ENCODE measurements at regions not wholly inside any gene's neighbourhood (a gene's known extent, or its start where the extent isn't known, plus 50 kb on each side); places are given as distances from the start of the nearest gene placed in this dataset.

- no peaks in the 10 kb centered on the region for H3K4me1 ChIP-seq
- peak; percentile 57 for DNase-seq
- no peak overlapping the region for H3K27ac ChIP-seq
- intact Hi-C loops (cut with DNase I; ENCODE audit: low total_unique reads), result no loop called here
- H3K36me3 ChIP-seq, result no peaks in the 10 kb centered on the region
- no peak overlapping the region for H3K4me3 ChIP-seq
- H3K27me3 ChIP-seq (replicated peaks in 1 of 7), result peaks cover 0 to 25% (median 0%) of the 10 kb centered on the region in 7 donors
- no peak for TF ChIP-seq POLR2A (IDR thresholded peaks at IDR 0.05)
- no peaks in the 10 kb centered on the region for H3K9me3 ChIP-seq
- WGBS, 5 donors, result 50 to 69% (median 54%) methylated on average over 9 to 11 of the region's 11 CpGs
These were observed 134.1 kb downstream of the URI1 start for GRCh38 chr19:30076101-30076551.

GRCh38 chr19:30076751-30077670 is 135.0 kb downstream of the URI1 start:
- TF ChIP-seq POLR2A (IDR thresholded peaks at IDR 0.05), result no peak
- TF ChIP-seq CTCF (IDR thresholded peaks at IDR 0.05 in 8 of 11, conservative IDR thresholded peaks at IDR 0.05 in 3 of 11), result no peak
- 71 to 83% (median 78%) methylated on average over 12 to 14 of the region's 14 CpGs for WGBS, 5 donors
- no peak overlapping the region for H3K27ac ChIP-seq
- DNase-seq, result peak; percentile 62
- H3K9me3 ChIP-seq, result no peaks in the 10 kb centered on the region
- intact Hi-C loops (cut with DNase I; ENCODE audit: low total_unique reads), result no loop called here
- H3K4me1 ChIP-seq, result no peaks in the 10 kb centered on the region
- H3K27me3 ChIP-seq (replicated peaks in 1 of 7), result peaks cover 0 to 26% (median 0%) of the 10 kb centered on the region in 7 donors
- H3K4me3 ChIP-seq, result no peak overlapping the region
- H3K36me3 ChIP-seq, result no peaks in the 10 kb centered on the region

- H3K4me1 ChIP-seq, result no peaks in the 10 kb centered on the region
- intact Hi-C loops (cut with DNase I; ENCODE audit: low total_unique reads), result no loop called here
- 72 to 94% (median 86%) methylated on average over 7 to 10 of the region's 10 CpGs for WGBS, 5 donors
- H3K27ac ChIP-seq, result no peak overlapping the region
- no peaks in the 10 kb centered on the region for H3K36me3 ChIP-seq
- no peaks in the 10 kb centered on the region for H3K9me3 ChIP-seq
- DNase-seq, result peak; percentile 40
- H3K4me3 ChIP-seq, result no peak overlapping the region
- H3K27me3 ChIP-seq (replicated peaks in 1 of 7), result peaks cover 0 to 31% (median 0%) of the 10 kb centered on the region in 7 donors
- TF ChIP-seq POLR2A (IDR thresholded peaks at IDR 0.05) (no peak), CTCF (IDR thresholded peaks at IDR 0.05 in 8 of 11, conservative IDR thresholded peaks at IDR 0.05 in 3 of 11) (no peak), POLR2AphosphoS5 (IDR thresholded peaks at IDR 0.05) (no peak)
These were observed 135.9 kb downstream of the URI1 start for GRCh38 chr19:30077851-30078355.

- Histone ChIP-seq H3K4me1 (no peaks in the 10 kb centered on the region), H3K9me3 (no peaks in the 10 kb centered on the region), H3K27ac (no peak overlapping the region), H3K36me3 (no peaks in the 10 kb centered on the region), H3K4me3 (no peak overlapping the region), H3K27me3 (replicated peaks in 1 of 7) (peaks cover 0 to 31% (median 0%) of the 10 kb centered on the region in 7 donors)
- peak; percentile 31 for DNase-seq
- no peak for TF ChIP-seq CTCF (IDR thresholded peaks at IDR 0.05 in 8 of 11, conservative IDR thresholded peaks at IDR 0.05 in 3 of 11)
- 70 to 86% (median 81%) methylated on average over 5 of the region's 5 CpGs for WGBS, 5 donors
- intact Hi-C loops (cut with DNase I; ENCODE audit: low total_unique reads), result no loop called here
These were observed 136.4 kb downstream of the URI1 start for GRCh38 chr19:30078381-30078910.
